ENCODE measurements at regions not wholly inside any gene's neighbourhood (a gene's known extent, or its start where the extent isn't known, plus 50 kb on each side); places are given as distances from the start of the nearest gene placed in this dataset.

DNA sequence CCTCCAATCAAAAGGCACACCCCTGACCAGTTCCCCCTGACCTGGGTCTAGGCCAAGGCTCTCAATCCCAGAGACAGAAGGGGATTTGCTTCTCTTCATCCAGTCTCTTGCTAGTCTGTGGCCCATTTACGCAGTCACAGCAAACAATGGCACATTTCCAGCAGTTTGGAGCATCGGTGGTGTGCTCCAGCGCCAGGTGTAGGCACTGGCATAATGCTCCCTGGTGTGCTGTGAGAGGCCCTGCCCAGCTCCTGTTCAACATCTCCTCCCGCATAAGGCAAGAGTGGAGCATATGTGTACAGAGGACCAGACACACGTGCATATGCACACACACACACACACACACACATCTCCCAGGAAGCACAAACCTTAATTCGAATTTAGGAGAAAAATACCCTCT, 79.5 kb upstream of the ERCC6L2 start:
- Histone ChIP-seq H3K27me3 (ENCODE audit: control insufficient read depth, insufficient read depth, low read length) (peaks cover 18% of the 10 kb centered on the region), H2BK120ac (ENCODE audit: low read depth, low read length) (no peak overlapping the region), H3K14ac (replicated peaks; ENCODE audit: low read depth, low read length) (no peak overlapping the region), H3K56ac (ENCODE audit: extremely low read depth, insufficient read depth, low read length) (no peak overlapping the region), H3K79me1 (ENCODE audit: low read depth in 1 of 2, low read length in 2 of 2) (no peaks in the 10 kb centered on the region), H3K4me2 (ENCODE audit: low read depth, low read length) (no peak overlapping the region), H3K4me3 (ENCODE audit: insufficient read depth, low read depth, low read length) (no peak overlapping the region), H2BK20ac (ENCODE audit: low read depth, low read length) (peak overlapping the region; percentile 36; the same call in 1 of the 2 replicates), H2AK5ac (ENCODE audit: low read depth, low read length) (peak overlapping the region; percentile 70; the same call in 1 of the 2 replicates), H3K4me1 (ENCODE audit: control insufficient read depth, insufficient read depth, low read length) (peaks cover 9% of the 10 kb centered on the region), H4K20me1 (ENCODE audit: insufficient read depth, low read length) (no peaks in the 10 kb centered on the region; the same call in 1 of the 2 replicates), H4K91ac (ENCODE audit: insufficient read depth, low read depth, low read length) (no peak overlapping the region), H2AK9ac (replicated peaks; ENCODE audit: low read depth, low read length, poor library complexity) (peak overlapping the region; percentile 23), H2AFZ (replicated peaks; ENCODE audit: low read length, poor library complexity) (no peak overlapping the region), H2BK15ac (ENCODE audit: low read depth, low read length) (0 out of 3 replicates have a peak overlapping the region, but pooled peaks have one; percentile 42), H4K5ac (ENCODE audit: low read depth, low read length) (peak overlapping the region; percentile 6; the same call in 1 of the 2 replicates), H3K18ac (ENCODE audit: low read depth, low read length) (peak overlapping the region; percentile 3; the same call in 1 of the 2 replicates), H3K27ac (ENCODE audit: insufficient read depth, low read length) (no peak overlapping the region), H2BK5ac (ENCODE audit: low read depth, low read length, poor library complexity, severe bottlenecking) (no peak overlapping the region), H3K9me3 (ENCODE audit: control insufficient read depth, insufficient read depth, low read length) (0 out of 2 replicates have a peak, but pooled peaks cover 2% of the 10 kb centered on the region), H4K8ac (ENCODE audit: low read depth in 2 of 2, low read length in 2 of 2) (no peak overlapping the region), H3K9me1 (ENCODE audit: insufficient read depth, low read length) (peaks cover 8% of the 10 kb centered on the region; the same call in 1 of the 2 replicates), H3K4ac (ENCODE audit: low read depth, low read length) (peak overlapping the region; percentile 67), H3K36me3 (ENCODE audit: control insufficient read depth, insufficient read depth, low read length) (no peaks in the 10 kb centered on the region), H3K9ac (ENCODE audit: low read depth, low read length) (no peak overlapping the region), H3K23ac (ENCODE audit: low read depth, low read length) (no peak overlapping the region)
- WGBS, 2 experiments (ENCODE audit: extremely low coverage in 2 of 2, insufficient read length in 1 of 2) = no CpG with 5 or more reads among the region's 6 CpGs
- ATAC-seq (ENCODE audit: low read depth) = no peak
- dilution Hi-C loops (cut with HindIII; ENCODE audit: low sequenced_read_pairs, unreplicated experiment) = no loop called here
- ChIA-PET POLR2A (ENCODE audit: unreplicated experiment) (no interaction called here), CTCF (interaction anchor here (0.7 kb wide), 1 partner anchor 23 kb away, joined by 3 read pairs; no protein-coding TSS in a partner anchor)
- TF ChIP-seq FOS (IDR thresholded peaks at IDR 0.05; ENCODE audit: low read depth, low read length) = no peak
- TF ChIP-seq CHD1 (IDR thresholded peaks at IDR 0.05; ENCODE audit: low read depth, low read length) = no peak
- TF ChIP-seq CTCF (conservative IDR thresholded peaks at IDR 0.05; ENCODE audit: low read depth, low read length) = no peak
- TF ChIP-seq, protein P1, sequence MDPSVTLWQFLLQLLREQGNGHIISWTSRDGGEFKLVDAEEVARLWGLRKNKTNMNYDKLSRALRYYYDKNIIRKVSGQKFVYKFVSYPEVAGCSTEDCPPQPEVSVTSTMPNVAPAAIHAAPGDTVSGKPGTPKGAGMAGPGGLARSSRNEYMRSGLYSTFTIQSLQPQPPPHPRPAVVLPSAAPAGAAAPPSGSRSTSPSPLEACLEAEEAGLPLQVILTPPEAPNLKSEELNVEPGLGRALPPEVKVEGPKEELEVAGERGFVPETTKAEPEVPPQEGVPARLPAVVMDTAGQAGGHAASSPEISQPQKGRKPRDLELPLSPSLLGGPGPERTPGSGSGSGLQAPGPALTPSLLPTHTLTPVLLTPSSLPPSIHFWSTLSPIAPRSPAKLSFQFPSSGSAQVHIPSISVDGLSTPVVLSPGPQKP (IDR thresholded peaks at IDR 0.05; ENCODE audit: borderline replicate concordance, low read depth, low read length) = no peak
- no peak for TF ChIP-seq SMC3 (IDR thresholded peaks at IDR 0.05; ENCODE audit: low read depth, low read length)
- TF ChIP-seq NFE2L2 (IDR thresholded peaks at IDR 0.05; ENCODE audit: low read depth, low read length) = no peak
- no peak for TF ChIP-seq CEBPB (IDR thresholded peaks at IDR 0.05; ENCODE audit: low read depth, low read length)
- in situ Hi-C loops (cut with MboI; ENCODE audit: low sequenced_read_pairs) = no loop called here
- intact Hi-C loops (cut with micrococcal nuclease) = no loop called here
- BruUV-seq (replicated peaks) = no TSS peak
- DNase-seq = no peak
